Calu3 (cell line): ENCODE measurements at regions not wholly inside any gene's neighbourhood (a gene's known extent, or its start where the extent isn't known, plus 50 kb on each side); places are given as distances from the start of the nearest gene placed in this dataset.

Experiments
- BruUV-seq: library from RNA; stranded (reverse); fragments of 400-500 nt; replicated peaks from 2 replicates; lab custom pipeline; 2021; lab: Mats Ljungman, UMichigan
- CTCF ChIA-PET: fragments of 300-600 bp; sonication (Branson Sonifier 250); formaldehyde crosslinking; loops from one replicate; lab custom pipeline; 2022; ENCODE audit warnings: antibody characterized with exemption; lab: Charles Lee
- DNase-seq: peaks from one replicate; pipeline ENCODE4 v3.0.0; 2022
- H3K27ac Mint-ChIP-seq: one replicate; pipeline ENCODE4 v1.8.0; 2022; ENCODE audit warnings: mixed read lengths; ENCODE audit not compliant: unreplicated experiment
- H3K27me3 Mint-ChIP-seq: one replicate; pipeline ENCODE4 v1.8.0; 2022; ENCODE audit warnings: mixed read lengths; ENCODE audit not compliant: unreplicated experiment
- H3K36me3 Mint-ChIP-seq: one replicate; pipeline ENCODE4 v1.8.0; 2022; ENCODE audit warnings: mild to moderate bottlenecking, moderate library complexity, mixed read lengths; ENCODE audit not compliant: insufficient read depth, unreplicated experiment
- H3K4me1 Mint-ChIP-seq: one replicate; pipeline ENCODE4 v1.8.0; 2022; ENCODE audit warnings: mild to moderate bottlenecking, low read depth, mixed read lengths; ENCODE audit not compliant: unreplicated experiment
- H3K4me3 Mint-ChIP-seq: one replicate; pipeline ENCODE4 v1.8.0; 2022; ENCODE audit warnings: mild to moderate bottlenecking, low read depth, moderate library complexity, mixed read lengths; ENCODE audit not compliant: unreplicated experiment
- H3K9me3 Mint-ChIP-seq: one replicate; pipeline ENCODE4 v1.8.0; 2022; ENCODE audit warnings: low read depth, mixed read lengths; ENCODE audit not compliant: unreplicated experiment
- intact Hi-C: fragments of 100-400 bp; cut with micrococcal nuclease; formaldehyde crosslinking; loops from one replicate; pipeline ENCODE4 v1.10.0; 2022; ENCODE audit not compliant: unreplicated experiment
- TF ChIP-seq, protein P1 (sequence below): fragments of 200-600 bp; IDR thresholded peaks from one replicate; pipeline ENCODE4 v1.8.0; 2022; ENCODE audit warnings: antibody characterized with exemption; ENCODE audit not compliant: unreplicated experiment

DNA sequence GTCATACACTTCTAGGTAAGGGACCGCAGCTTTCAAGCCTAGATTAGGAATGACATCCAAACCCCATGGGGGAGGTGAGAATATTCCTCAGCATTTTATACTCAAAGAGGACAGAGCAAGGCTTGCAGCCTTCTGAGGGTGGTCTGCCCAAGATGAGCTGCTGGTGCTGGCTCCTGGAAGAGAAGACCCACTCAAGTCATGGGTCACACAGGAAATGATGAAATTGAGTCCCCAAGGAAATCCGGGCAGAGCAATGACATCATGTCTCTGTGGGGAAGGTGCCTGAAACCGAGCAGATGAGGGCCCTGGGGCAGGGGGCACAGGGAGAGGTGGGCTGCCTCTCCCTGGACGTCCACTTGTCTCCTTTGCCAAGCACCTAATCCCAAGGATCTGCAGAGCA is 468.7 kb downstream of the TSHZ3 start:
- peaks cover 9% of the 10 kb centered on the region for H3K9me3 Mint-ChIP-seq
- H3K4me1 Mint-ChIP-seq = no peaks in the 10 kb centered on the region
- no peak for DNase-seq
- BruUV-seq = no TSS peak
- TF ChIP-seq, protein P1, sequence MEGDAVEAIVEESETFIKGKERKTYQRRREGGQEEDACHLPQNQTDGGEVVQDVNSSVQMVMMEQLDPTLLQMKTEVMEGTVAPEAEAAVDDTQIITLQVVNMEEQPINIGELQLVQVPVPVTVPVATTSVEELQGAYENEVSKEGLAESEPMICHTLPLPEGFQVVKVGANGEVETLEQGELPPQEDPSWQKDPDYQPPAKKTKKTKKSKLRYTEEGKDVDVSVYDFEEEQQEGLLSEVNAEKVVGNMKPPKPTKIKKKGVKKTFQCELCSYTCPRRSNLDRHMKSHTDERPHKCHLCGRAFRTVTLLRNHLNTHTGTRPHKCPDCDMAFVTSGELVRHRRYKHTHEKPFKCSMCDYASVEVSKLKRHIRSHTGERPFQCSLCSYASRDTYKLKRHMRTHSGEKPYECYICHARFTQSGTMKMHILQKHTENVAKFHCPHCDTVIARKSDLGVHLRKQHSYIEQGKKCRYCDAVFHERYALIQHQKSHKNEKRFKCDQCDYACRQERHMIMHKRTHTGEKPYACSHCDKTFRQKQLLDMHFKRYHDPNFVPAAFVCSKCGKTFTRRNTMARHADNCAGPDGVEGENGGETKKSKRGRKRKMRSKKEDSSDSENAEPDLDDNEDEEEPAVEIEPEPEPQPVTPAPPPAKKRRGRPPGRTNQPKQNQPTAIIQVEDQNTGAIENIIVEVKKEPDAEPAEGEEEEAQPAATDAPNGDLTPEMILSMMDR = no peak
- CTCF ChIA-PET = no interaction called here
- H3K27ac Mint-ChIP-seq = no peak overlapping the region
- H3K27me3 Mint-ChIP-seq = no peaks in the 10 kb centered on the region
- intact Hi-C loops = no loop called here
- H3K36me3 Mint-ChIP-seq = no peaks in the 10 kb centered on the region
- no peak overlapping the region for H3K4me3 Mint-ChIP-seq

DNA sequence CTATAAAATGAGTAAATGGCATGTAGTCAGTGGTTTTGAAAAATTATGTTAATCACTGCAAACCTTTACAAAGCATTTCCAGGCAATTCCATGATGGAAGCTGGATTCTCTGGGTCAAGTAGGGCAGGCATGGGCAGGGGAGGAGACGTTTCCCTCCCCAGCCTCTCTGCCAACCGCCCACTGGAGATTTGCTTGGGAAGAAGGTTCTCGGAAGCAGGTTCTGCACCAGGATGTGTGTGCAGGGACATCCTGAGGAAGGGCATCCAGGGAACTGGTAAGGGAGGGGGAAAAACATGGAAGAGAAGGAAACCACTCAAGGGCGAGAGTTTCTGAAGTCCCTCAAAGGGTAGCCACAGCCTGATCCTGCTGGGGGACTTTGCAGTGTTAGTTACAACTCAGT is 469.1 kb downstream of the TSHZ3 start:
- Mint-ChIP-seq H3K36me3 (no peaks in the 10 kb centered on the region), H3K27me3 (no peaks in the 10 kb centered on the region), H3K9me3 (peaks cover 9% of the 10 kb centered on the region), H3K27ac (no peak overlapping the region), H3K4me1 (no peaks in the 10 kb centered on the region), H3K4me3 (no peak overlapping the region)
- DNase-seq = no peak
- intact Hi-C loops = no loop called here
- BruUV-seq = no TSS peak
- TF ChIP-seq, protein P1 = no peak
- CTCF ChIA-PET = no interaction called here

DNA sequence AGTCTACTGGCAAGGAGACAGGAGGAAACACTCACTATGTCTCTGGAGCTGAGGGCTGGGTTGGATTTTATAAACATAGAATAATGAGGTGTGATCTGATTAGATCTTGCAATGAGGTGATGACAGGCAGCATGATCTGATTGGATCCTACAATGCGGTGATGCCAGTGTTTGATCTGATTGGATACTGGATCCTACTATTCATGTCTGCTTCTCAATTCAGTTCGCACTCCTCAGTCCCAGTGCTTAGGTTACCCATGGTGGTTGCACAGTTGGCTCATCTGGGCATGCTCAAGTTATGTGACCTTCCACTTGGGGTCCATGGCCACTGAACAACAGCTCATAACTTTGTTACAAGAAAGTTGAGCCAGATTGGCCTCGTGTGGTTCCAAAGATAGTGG is 469.5 kb downstream of the TSHZ3 start:
- Mint-ChIP-seq H3K27me3 (no peaks in the 10 kb centered on the region), H3K27ac (no peak overlapping the region), H3K36me3 (no peaks in the 10 kb centered on the region), H3K4me1 (no peaks in the 10 kb centered on the region), H3K9me3 (peaks cover 9% of the 10 kb centered on the region), H3K4me3 (no peak overlapping the region)
- TF ChIP-seq, protein P1 = no peak
- CTCF ChIA-PET = no interaction called here
- no TSS peak for BruUV-seq
- DNase-seq = no peak
- intact Hi-C loops = no loop called here

DNA sequence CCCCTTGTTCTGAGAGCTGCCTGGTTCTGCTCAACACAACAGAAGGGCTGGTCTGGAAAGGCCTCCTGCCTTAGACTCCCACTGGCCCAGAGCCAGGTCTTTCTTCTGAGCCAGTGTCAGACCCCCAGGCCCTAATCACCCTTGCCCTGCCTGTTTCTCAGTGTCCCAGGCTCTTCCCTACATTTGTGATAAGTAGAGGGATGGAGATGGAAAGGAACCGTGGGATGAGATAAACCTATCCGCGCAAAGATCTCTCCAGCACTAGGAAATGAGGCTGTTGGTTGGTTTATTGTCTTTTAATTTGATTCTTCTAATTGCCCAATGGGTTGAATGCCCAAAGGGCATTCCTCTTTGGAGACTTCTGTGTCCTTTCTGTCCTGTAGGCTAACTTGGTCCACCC is 470.0 kb downstream of the TSHZ3 start:
- Mint-ChIP-seq H3K9me3 (peaks cover 9% of the 10 kb centered on the region), H3K27me3 (no peaks in the 10 kb centered on the region), H3K36me3 (no peaks in the 10 kb centered on the region), H3K4me1 (no peaks in the 10 kb centered on the region), H3K27ac (no peak overlapping the region), H3K4me3 (no peak overlapping the region)
- CTCF ChIA-PET = no interaction called here
- DNase-seq = no peak
- TF ChIP-seq, protein P1 = no peak
- intact Hi-C loops = no loop called here
- no TSS peak for BruUV-seq
